Stromal cell of bone marrow (primary cell): ENCODE measurements at regions not wholly inside any gene's neighbourhood (a gene's known extent, or its start where the extent isn't known, plus 50 kb on each side); places are given as distances from the start of the nearest gene placed in this dataset.
"Not testable (repeated sequence)": the region's sequence is repeated elsewhere in the genome, so short reads cannot be mapped to it uniquely, and the experiment has no call there.

Source experiments
- DNase-seq: peaks from one replicate; pipeline ENCODE4 v3.0.0-alpha.2; 2012; ENCODE audit warnings: low read depth

DNA sequence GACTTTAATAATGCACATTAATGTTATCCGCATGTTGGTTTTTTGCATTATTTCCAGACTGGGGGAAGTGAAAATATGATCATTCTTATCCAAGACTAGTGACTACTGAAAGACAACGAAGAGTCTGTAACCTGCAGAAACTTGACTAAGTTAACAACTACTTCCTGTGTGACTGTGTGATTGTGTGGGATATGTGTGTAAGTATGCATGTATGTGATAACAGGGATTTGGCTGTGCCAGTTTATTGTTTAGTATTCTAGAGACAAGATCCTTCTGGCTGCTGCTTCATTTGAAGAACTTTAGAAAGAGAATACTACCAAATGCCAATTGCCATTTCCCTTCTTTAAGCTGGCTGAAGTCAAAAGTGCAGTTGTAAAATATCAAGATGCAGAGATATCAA, 375.7 kb upstream of the PRR16 start:
- DNase-seq: no peak

DNA sequence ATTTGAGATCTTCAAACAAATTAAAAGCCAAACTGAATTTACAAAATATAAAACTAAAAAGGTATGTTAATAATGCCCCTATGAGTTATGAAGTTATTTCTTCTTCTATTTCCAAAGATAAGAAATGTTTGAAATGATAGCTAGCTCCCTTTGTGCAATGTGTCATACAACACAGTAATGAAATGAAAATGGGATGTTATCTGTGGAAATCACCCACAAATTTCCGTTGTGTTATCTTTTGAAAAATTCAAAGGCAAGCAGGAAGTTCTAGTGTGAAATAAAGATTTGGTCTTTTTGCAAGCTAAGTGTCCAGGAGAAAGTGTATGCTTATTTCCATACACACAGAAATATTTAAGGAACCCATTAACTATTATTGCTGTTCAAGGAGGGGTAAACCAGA, 375.3 kb upstream of the PRR16 start:
- DNase-seq: no peak

DNA sequence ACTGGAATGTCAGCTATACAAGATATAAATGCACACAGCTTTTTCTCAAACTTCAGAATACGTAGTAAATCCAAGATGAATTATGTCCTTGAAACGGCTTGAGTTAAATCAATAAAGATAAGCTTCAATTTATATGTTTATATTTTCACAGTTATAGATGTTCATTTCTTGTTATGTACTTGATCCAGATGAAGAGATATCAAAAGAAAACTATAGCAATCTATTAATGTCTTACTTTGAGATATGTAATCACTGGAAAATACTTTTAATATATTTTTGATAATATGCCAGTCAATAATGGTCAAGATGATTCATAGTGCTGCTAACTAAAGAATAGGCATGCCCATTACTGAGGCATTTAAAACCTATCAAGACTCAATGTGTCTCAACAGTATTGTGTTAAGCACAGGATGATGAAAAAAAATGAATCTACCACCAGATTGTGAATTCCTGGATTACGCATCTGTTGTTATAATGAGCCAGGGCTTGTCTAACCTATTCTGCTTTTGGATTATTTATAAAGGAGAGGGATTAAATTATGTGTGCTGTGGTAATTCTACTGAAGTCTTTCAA, 372.6 kb upstream of the PRR16 start:
- DNase-seq: no peak

DNA sequence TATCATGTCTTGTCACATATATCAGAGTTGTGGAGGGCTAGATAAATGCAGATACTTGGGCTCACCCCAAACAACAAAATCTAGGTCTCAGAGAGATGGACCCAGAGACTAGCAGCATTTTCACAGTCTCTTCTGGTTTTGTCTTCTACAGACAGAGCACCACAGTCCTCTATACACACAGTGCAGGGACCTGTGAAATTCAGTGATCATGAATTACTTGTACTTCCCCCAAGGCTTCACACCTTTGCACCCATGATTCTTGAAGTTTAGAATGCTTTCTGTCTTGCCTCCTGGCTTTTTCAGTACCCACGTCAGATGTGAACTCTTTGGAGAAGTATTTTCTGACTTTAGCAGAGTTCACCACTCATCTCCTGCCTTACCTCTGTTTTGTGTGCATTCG, 371.5 kb upstream of the PRR16 start:
- DNase-seq: no peak

DNA sequence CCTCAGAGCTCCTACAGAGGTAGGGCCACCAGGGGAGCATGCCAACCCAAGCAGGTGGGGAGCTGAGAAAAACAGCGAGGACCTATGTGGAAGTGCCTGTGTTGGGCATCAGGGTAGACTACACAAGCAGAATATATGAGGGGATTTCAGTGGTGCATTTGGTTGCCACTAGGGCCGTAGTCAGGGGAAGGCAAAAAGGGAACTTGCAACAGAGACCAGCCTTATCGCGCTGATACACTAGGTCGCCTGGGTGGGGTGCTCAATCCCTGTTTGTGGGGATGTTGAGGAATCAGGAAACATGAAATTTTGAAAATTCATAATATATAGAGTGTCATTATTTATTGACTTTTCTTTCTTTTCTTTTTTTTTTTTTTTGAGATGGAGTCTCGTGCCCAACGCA, 370.9 kb upstream of the PRR16 start:
- DNase-seq: no peak

DNA sequence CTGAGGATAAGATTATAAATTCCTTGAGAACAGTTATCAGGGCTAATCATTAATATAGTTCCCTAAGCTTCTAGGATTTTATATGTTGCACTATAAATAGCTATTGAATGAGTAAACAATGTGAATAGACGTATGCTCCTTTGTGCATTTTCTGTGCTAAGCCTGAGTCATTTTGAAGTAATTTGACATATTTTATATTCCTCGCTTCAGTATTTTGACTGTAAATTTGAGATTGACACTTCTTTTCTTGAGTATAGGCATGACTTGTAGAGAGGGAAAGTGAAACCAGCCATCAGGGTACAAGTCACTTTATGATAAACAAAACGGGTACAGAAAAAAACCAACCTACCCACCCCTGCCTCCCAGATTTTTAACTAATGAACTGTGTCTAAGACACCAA, 367.7 kb upstream of the PRR16 start:
- no peak for DNase-seq

DNA sequence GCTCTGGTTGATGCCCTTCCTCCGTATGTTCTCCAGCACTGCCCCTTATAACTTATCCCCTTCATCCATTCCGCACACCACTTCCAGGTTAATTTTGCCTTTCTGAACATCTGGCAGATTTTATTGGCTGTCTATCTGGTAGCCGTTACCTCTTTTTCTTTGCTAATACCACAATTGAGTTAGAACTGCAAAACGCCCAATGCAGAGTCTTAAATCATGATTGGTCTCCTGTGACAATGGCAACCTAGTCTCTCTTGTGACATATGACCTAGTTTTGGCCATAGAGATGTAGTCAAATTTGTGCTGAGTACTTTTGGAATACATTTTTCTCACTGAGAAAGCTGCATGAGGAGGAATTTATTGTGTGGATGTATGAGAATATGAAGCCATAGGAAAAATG, 365.7 kb upstream of the PRR16 start:
- no peak for DNase-seq

DNA sequence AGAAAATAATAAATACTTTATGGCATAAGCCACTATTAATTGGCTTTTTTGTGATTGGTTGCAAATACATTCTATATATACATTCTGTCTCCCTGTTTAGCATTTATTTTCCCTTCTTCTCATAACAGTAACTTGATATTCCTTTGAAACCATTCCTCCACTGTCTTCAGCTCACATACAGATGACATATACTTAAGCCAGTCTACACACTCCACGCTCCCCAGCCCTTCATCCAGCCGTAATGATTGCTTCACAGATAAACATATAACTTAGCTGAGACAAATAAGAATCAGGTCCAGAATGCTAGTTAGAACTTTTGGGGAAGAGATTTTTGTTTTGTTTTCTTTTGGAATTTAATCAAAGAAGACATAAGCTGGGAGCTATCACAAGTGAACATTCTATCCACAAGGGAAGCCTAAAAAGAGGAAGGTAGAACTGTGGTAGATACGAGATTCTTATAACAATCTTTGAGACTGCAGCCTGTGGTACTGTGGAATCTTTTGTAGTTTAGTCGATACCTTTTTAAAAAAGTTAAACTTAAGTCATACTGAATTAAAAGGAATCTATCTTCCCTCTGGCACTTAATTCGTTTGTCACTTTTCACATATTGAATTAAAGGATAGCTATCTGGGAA, 365.1 kb upstream of the PRR16 start:
- no peak for DNase-seq

DNA sequence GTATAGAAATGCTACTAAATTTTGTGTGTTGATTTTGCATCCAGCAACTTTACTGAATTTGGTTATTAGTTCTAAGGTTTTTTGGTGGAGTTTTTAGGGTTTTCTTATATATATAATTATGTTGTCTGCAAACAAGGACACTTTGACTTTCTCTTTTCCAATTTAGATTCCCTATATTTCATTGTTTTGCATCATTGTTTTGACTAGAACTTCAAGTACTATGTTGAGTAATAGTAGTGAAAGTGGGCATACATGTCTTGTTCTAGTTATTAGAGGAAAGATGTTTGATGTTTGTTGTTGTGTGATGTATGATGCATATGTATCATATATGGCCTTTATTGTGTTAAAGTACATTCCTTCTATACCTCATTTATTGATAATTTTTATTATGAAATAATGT, 362.3 kb upstream of the PRR16 start:
- DNase-seq: no peak

DNA sequence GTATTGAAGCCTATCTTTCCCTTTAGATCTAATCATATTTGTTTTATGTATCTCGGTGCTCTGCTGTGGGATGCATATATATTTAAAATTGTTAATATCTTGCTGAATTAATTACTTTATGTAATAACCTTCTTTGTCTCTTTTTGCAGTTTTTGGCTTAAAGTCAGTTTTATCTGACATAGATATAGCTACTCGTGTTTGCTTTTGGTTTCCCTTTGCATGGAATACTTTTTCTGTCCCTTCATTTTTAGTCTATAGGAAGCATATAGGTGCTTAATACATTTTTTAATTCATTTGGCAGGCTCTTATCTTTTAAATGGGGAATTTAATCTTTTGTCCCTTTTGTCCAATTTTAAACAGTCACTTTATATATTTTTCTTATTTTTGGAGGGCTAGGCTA, 360.6 kb upstream of the PRR16 start:
- no peak for DNase-seq

DNA sequence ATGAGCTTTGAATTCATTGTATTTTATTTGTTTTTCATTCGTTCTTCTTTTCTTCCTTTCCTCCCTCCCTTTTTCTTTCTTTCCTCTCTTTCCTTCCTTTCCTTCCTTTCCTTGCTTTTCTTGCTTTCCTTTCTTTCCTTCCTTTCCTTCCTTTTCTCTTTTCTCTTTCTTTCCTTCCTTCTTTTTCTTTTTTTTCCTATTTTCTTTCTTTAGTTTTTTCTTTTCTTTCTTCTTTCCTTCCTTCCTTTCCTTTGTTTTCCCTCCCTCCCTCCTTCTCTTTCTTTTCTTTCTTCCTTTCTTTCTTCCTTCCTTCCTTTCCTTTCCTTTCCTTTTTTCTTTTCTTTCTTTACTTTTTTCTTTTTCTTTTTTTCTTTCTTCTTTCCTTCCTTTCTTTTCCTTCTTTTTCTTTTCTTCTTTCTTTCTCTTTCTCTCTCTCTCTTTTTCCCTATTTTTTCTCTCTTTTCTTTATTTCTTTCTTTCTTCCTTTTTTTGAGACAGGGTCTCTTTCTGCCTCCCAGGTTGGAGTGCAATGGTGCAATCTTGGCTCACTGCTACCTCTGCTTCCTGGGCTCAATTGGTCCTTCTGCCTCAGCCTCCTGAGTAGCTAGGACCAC, 357.1 kb upstream of the PRR16 start:
- no peak for DNase-seq

DNA sequence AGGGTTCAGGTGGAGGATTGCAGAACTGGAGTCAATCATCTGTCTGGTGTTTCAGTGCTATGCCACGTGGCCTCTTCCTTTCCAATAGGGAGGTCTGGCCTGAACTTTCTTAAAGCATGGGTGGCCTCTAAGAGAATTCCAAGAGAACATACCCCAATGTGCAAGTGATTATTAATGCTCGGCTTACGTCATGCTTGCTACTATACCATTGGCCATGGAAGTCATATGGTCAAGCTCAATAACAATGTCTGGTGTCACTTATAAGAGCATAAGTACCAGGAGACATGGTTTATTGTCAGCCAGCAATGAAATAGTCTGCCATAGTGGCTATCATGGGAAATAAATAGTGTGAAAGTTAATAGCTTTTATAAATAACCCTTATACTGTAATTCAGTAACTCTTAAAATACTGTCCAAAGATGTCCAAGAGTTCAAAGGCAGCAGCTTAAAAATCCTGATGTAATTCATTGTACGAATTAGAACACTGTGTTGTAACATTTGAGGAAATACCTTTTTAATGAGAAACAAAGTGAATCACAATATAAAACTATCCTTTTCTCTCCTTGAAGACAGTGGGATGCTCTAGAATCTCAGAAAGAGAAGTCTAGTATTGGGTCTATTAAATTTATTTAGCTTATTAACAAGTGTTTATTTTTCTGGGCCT, 355.4 kb upstream of the PRR16 start:
- no peak for DNase-seq

DNA sequence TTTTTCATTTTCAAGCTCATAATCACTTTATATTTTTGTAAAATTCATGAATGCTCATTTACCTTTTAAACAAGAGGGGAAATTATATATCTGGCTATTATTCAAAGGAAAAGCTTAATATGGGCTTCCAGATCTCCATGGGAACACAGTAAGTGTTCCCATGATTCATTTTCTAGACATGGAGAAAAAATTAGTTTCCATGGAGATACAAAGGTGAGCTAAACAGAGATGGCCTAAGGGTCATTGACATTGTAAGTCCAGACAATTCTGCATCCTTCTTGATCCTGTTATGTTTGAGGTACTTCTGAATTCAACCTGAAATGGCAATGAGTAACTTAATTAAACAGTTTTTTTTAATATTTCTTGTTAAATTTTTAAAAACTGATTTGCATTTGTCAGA, 341.4 kb upstream of the PRR16 start:
- DNase-seq: no peak

DNA sequence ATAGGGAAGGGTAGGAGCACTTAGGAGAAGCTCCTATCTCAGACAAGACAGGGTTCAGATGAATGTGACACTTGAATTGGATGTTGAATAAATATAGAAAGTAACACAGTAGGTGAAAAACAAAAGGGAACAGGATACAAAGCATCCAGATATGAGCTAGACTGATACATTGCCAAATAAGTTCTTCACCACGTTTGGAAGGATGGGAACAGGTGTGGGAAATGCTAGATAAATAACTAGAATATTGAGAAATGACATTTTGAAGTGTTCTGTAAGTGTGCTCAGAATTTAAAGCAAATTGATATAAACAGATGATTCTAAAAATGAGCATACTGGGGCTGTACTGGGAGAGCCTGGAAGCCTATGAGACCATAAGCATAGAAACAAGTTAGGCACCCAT, 340.1 kb upstream of the PRR16 start:
- no peak for DNase-seq

DNA sequence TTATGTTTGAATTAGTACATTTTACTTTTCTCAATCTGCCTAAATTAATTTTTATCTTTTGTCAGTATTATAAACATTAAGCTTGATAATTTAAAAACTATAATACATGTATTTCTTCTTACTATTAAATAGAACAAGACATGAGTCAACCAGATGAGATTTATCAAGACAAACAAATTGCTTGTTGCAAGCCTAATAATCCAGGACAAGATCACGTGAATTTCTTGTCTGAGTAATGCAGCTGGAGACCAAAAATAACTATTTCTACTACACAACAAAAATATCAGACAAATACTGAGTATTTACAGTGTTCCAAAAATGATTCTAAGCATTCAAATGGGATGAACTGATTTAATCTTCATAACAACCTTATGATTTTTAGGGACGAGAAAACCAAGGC, 339.1 kb upstream of the PRR16 start:
- no peak for DNase-seq

DNA sequence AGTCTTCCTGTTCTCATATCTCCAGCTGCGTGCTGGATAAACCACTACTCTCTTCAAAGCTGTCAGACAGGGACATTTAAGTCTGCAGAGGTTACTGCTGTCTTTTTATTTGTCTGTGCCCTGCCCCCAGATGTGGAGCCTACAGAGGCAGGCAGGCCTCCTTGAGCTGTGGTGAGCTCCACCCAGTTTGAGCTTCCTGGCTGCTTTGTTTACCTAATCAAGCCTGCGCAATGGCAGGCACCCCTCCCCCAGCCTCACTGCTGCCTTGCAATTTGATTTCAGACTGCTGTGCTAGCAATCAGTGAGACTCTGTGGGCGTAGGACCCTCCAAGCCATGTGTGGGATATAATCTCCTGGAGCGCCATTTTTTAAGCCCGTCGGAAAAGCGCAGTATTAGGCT, 331.8 kb upstream of the PRR16 start:
- not testable (repeated sequence) for DNase-seq

DNA sequence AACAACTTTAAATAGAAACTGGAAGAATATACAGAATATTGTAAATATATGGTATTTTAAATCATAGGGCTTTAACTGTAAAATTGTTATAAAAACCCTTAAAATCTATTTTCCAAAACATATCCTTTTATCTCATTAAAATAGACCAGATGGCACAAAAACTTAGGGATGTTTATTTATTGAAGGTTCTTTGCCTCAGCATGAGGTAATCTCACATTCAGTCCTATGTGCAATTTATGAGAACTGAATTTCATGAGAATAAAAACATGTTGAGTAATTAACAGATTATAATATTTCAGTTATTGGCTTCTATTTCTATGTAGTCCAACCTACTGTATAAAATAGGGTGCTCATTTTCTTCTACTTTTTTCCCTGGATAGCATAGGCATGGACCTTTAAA, 329.2 kb upstream of the PRR16 start:
- no peak for DNase-seq

DNA sequence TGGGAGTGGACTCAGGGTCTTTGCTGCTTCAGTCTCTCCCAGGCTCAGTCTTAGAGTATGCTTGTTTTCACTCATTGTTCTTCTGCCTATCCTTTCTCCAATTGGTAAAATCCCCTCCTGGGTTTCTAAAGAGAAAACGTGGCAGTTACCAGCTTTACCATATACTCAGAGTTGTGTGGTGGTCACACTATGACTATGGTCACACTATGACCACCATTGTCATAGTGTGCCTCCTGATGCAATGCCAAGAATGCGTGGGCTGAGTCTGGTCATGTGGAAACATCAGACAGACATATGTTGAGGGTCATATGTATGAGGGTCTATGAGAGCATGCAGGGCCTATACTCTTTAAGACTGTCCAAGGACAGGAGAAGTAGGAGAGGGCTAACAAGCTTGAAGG, 326.5 kb upstream of the PRR16 start:
- no peak for DNase-seq

DNA sequence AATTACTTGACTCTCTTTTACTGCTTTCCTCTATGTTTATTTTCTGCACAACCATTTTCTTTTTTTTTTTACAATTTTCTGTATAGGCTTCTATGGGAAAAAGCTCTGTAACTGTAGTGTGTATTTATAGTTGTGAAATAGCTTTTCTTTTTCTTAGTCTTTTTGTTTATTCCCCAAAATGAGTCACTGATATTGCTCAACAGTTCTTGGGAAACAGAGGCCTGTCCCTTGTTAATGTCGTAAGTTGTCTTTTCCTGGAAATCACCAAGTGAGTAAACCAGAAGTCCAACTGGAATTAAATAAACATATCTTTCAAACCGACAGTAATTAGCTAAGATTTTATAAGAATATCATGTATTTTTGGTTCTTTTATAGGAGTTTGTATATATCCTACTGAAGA, 325.1 kb upstream of the PRR16 start:
- peak; percentile 97 for DNase-seq

DNA sequence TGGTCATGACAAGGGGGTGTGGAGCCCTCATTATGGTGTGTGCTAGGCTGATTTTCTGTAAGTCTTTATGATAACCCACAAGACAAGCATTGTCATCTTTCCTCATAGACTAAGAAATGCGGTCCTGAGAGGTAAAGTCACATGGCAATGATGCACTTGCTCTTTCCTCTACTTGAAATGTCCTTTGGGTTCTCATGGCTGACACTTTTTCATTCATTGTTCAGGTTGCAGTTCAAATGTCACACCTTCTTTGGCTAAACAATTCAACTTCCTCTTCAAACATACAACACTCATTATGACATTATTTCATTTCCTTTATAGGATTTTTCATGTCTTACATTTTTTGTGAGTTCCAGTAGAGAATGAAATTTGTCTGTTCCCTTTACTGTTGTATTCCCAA, 323.6 kb upstream of the PRR16 start:
- DNase-seq: no peak

DNA sequence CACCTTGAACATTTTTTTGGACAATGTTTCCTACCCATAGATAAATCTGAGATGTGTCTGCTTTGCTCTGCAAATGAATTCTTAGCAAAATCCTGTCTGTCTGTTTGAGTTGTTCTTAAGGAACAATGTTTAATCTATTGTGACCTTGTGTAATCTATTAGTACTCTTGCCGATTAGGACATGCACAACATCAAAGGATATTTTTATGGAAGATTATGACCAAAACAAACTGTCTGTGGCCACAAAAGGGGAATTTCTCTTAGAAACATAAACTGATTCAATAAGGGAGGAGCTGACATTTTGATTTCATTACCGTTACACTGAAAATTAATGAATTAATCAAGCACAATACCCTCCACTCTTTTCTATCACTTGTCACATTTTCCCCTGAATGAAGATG, 323.0 kb upstream of the PRR16 start:
- DNase-seq: no peak

DNA sequence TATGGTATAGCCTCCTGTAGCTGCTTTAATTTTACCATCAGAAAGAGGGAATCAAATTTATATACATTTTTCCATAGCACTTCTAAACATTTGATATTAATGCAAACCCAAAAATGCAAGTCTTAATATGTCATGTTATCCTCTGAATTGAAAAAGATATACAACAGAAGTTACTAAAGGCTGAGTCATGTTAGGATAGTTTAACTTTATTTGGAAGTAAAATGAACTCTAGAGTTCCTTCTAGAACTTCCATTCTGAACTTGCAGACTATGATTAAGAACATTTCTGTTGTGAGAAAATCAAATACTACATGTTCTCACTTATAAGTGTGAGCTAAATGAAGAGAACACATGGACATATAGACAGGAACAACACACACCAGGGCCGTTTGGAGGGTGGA, 317.3 kb upstream of the PRR16 start:
- no peak for DNase-seq

DNA sequence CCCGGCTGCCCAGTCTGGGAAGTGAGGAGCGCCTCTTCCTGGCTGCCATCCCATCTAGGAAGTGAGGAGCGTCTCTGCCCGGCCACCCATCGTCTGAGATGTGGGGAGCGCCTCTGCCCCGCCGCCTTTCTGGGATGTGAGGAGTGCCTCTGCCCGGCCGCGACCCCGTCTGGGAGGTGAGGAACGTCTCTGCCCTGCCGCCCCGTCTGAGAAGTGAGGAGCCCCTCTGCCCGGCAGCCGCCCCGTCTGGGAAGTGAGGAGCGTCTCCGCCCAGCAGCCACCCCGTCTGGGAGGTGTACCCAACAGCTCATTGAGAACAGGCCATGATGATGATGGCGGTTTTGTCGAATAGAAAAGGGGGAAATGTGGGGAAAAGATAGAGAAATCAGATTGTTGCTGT, 316.2 kb upstream of the PRR16 start:
- not testable (repeated sequence) for DNase-seq

DNA sequence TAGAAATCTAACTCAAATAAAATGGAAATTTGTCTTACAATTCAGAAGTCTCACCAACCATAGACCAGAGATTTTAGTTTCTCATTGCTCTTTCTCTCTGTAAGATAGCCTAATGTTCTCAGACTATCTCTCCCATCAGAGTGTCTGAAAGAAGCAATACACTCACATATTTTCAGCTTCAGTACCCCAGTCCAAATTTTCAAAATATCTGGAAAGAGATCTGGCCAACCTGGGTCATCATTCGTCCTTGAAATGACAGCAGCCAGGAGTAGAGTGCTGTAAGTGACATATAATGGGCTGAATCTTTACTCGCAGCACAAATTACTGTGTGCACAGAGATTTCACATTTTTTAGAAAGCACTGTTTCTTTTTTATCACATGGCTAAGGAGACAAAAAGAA, 313.3 kb upstream of the PRR16 start:
- no peak for DNase-seq
